HL-60 (cell line): ENCODE measurements at regions not wholly inside any gene's neighbourhood (a gene's known extent, or its start where the extent isn't known, plus 50 kb on each side); places are given as distances from the start of the nearest gene placed in this dataset.

Experiments
- DNase-seq, 2 experiments: peaks; one replicate each; pipeline ENCODE4 v3.0.0-alpha.2; 2010 to 2020; ENCODE audit warnings: low read depth in 1 of 2, low spot score in 1 of 2
- H3K27ac ChIP-seq: fragments of 250-450 bp; sonication (Bioruptor Pico); replicated peaks from 2 replicates; pipeline ENCODE4 v1.5.1; 2020; ENCODE audit warnings: mild to moderate bottlenecking, moderate library complexity
- H3K27me3 ChIP-seq: fragments of 250-450 bp; sonication (Bioruptor Pico); 2 replicates; pipeline ENCODE4 v1.5.1; 2021; ENCODE audit warnings: mild to moderate bottlenecking, moderate library complexity; ENCODE audit not compliant: insufficient read depth, poor library complexity, severe bottlenecking
- H3K4me3 ChIP-seq: replicated peaks from 2 replicates; pipeline ENCODE4 v1.5.1; 2011; ENCODE audit warnings: mild to moderate bottlenecking, control low read depth, low read length; ENCODE audit not compliant: insufficient read depth
- CTCF ChIP-seq: IDR thresholded peaks from one replicate; pipeline ENCODE4 v1.5.1; 2011; ENCODE audit warnings: low read length, control low read depth, inconsistent platforms; ENCODE audit not compliant: insufficient read depth
- GABPA ChIP-seq: IDR thresholded peaks from 2 replicates; pipeline ENCODE4 v1.6.1; 2012; ENCODE audit warnings: low read depth
- POLR2AphosphoS5 ChIP-seq: IDR thresholded peaks from 2 replicates; pipeline ENCODE4 v1.6.1; 2012; ENCODE audit warnings: low read depth
- SPI1 ChIP-seq: IDR thresholded peaks from 2 replicates; pipeline ENCODE4 v1.6.1; 2012; ENCODE audit warnings: low read depth, mild to moderate bottlenecking, borderline replicate concordance
- TF ChIP-seq, protein P1 (sequence below): IDR thresholded peaks from 2 replicates; pipeline ENCODE4 v1.6.1; 2012; ENCODE audit warnings: low read depth; ENCODE audit not compliant: insufficient replicate concordance

GRCh38 chr5:68970617-68971016, 123.2 kb upstream of the SLC30A5 start:
- no peak for DNase-seq
- TF ChIP-seq GABPA (no peak), SPI1 (no peak), CTCF (no peak), POLR2AphosphoS5 (no peak)
- TF ChIP-seq, protein P1, sequence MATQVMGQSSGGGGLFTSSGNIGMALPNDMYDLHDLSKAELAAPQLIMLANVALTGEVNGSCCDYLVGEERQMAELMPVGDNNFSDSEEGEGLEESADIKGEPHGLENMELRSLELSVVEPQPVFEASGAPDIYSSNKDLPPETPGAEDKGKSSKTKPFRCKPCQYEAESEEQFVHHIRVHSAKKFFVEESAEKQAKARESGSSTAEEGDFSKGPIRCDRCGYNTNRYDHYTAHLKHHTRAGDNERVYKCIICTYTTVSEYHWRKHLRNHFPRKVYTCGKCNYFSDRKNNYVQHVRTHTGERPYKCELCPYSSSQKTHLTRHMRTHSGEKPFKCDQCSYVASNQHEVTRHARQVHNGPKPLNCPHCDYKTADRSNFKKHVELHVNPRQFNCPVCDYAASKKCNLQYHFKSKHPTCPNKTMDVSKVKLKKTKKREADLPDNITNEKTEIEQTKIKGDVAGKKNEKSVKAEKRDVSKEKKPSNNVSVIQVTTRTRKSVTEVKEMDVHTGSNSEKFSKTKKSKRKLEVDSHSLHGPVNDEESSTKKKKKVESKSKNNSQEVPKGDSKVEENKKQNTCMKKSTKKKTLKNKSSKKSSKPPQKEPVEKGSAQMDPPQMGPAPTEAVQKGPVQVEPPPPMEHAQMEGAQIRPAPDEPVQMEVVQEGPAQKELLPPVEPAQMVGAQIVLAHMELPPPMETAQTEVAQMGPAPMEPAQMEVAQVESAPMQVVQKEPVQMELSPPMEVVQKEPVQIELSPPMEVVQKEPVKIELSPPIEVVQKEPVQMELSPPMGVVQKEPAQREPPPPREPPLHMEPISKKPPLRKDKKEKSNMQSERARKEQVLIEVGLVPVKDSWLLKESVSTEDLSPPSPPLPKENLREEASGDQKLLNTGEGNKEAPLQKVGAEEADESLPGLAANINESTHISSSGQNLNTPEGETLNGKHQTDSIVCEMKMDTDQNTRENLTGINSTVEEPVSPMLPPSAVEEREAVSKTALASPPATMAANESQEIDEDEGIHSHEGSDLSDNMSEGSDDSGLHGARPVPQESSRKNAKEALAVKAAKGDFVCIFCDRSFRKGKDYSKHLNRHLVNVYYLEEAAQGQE = no peak
- no peaks in the 10 kb centered on the region for H3K27me3 ChIP-seq
- H3K27ac ChIP-seq = no peak overlapping the region
- H3K4me3 ChIP-seq = no peak overlapping the region

DNA sequence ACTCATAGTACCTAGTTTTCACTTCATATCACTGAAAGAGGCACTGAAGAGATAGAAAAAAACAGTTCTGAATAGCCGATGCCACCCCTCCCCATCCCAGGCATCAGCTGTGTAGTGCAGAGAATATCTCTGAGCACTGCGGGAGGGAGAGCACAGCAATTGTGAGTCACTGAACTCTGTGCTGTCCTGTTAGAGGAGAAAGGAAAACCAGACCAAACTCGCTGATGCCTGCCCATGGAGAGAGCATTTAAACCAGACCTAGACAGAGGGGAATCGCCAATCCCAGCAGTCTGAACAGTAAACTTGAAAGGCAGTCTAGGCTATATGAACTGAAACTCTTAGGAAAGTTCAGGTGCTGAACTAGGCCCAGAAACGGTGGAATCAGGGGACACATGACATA, 120.1 kb upstream of the SLC30A5 start:
- Histone ChIP-seq H3K27ac (no peak overlapping the region), H3K27me3 (no peaks in the 10 kb centered on the region), H3K4me3 (no peak overlapping the region)
- no peak for DNase-seq
- TF ChIP-seq POLR2AphosphoS5 = no peak
- TF ChIP-seq GABPA = no peak
- TF ChIP-seq, protein P1 = no peak
- no peak for TF ChIP-seq SPI1
- TF ChIP-seq CTCF = no peak

DNA sequence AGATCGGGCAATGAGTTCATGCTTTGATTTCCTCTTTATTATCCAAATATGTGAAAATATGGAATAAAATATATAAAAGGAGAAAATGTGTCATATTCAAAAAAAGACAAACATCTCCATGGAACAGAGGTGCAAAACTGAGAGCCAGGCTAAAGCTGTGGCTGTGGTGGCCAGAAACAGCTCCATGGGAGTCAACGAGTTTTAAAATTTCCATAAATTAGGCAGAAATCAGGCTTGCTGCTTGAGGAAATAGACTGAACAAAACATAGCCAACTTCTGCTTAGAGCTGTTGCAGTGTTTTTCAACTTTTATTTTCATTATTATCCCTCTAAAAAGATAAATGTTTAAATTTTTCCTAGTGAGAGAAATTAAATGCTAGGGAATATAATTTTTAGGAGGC, 110.8 kb upstream of the SLC30A5 start:
- TF ChIP-seq SPI1 (no peak), POLR2AphosphoS5 (no peak), GABPA (no peak), CTCF (no peak)
- TF ChIP-seq, protein P1 = no peak
- no peaks in the 10 kb centered on the region for H3K27me3 ChIP-seq
- H3K27ac ChIP-seq = no peak overlapping the region
- H3K4me3 ChIP-seq = no peak overlapping the region
- DNase-seq = no peak
